Neural cell (in vitro differentiated cells): ENCODE measurements at regions not wholly inside any gene's neighbourhood (a gene's known extent, or its start where the extent isn't known, plus 50 kb on each side); places are given as distances from the start of the nearest gene placed in this dataset.

Source experiments
- EZH2 ChIP-seq: fragments of 200-600, 300-800 bp; shearing (Covaris generic), sonication (generic); IDR thresholded peaks from 2 replicates; pipeline ENCODE4 v1.6.1; 2014; ENCODE audit warnings: antibody characterized with exemption, low read length, borderline replicate concordance, mild to moderate bottlenecking; ENCODE audit not compliant: insufficient read depth, poor library complexity, severe bottlenecking
- MXI1 ChIP-seq: fragments of 450-650 bp; conservative IDR thresholded peaks from 2 replicates; pipeline ENCODE4 v1.6.1; 2014; ENCODE audit warnings: antibody characterized with exemption, mild to moderate bottlenecking; ENCODE audit not compliant: poor library complexity, severe bottlenecking
- TF ChIP-seq, protein P1 (sequence below): fragments of 450-650 bp; IDR thresholded peaks from 2 replicates; pipeline ENCODE4 v1.5.1; 2014; ENCODE audit warnings: antibody characterized with exemption, mild to moderate bottlenecking, moderate library complexity; ENCODE audit not compliant: poor library complexity, severe bottlenecking

DNA sequence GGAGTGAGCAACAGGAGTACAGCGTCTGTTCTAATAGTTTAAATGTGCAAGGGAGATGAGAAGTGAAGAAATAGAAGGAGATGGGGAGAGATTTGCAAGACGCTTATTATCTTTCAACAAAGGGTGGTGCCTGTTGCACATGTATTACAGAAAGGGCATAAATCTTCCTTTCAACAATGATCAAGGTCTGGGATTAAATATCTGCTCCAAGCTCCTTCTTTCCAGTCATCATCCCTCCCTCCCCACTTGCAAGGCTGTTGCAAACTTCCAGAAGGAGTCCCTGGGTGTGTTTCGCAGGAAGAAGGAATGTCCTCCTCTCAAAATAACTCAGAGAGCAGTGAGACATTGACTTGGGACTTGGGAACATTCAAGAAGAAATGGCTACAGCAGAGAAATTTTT is 63.5 kb upstream of the MYCBP2 start:
- TF ChIP-seq EZH2 (no peak), MXI1 (no peak)
- TF ChIP-seq, protein P1, sequence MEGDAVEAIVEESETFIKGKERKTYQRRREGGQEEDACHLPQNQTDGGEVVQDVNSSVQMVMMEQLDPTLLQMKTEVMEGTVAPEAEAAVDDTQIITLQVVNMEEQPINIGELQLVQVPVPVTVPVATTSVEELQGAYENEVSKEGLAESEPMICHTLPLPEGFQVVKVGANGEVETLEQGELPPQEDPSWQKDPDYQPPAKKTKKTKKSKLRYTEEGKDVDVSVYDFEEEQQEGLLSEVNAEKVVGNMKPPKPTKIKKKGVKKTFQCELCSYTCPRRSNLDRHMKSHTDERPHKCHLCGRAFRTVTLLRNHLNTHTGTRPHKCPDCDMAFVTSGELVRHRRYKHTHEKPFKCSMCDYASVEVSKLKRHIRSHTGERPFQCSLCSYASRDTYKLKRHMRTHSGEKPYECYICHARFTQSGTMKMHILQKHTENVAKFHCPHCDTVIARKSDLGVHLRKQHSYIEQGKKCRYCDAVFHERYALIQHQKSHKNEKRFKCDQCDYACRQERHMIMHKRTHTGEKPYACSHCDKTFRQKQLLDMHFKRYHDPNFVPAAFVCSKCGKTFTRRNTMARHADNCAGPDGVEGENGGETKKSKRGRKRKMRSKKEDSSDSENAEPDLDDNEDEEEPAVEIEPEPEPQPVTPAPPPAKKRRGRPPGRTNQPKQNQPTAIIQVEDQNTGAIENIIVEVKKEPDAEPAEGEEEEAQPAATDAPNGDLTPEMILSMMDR, result no peak
